T-helper 2 cell treated with Interferon-gamma antibody and Interleukin-4, amounts not matched to agents 5 μg/mL and 100 μg/mL, for 36 hours (primary cell): ENCODE measurements at regions not wholly inside any gene's neighbourhood (a gene's known extent, or its start where the extent isn't known, plus 50 kb on each side); places are given as distances from the start of the nearest gene placed in this dataset.
"Not testable (repeated sequence)": the region's sequence is repeated elsewhere in the genome, so short reads cannot be mapped to it uniquely, and the experiment has no call there.

Experiments
- DNase-seq: peaks from one replicate; pipeline ENCODE4 v3.0.0; 2021; ENCODE audit warnings: low spot score
- H3K27ac Mint-ChIP-seq: one replicate; pipeline ENCODE4 v1.8.0; 2021; ENCODE audit warnings: mild to moderate bottlenecking, mixed read lengths
- H3K27me3 Mint-ChIP-seq: one replicate; pipeline ENCODE4 v1.8.0; 2021; ENCODE audit warnings: low read depth, mixed read lengths
- H3K36me3 Mint-ChIP-seq: one replicate; pipeline ENCODE4 v1.8.0; 2021; ENCODE audit warnings: low read depth, mixed read lengths
- H3K4me1 Mint-ChIP-seq: one replicate; pipeline ENCODE4 v1.8.0; 2021; ENCODE audit warnings: low read depth, mixed read lengths
- H3K4me3 Mint-ChIP-seq: one replicate; pipeline ENCODE4 v1.8.0; 2022; ENCODE audit warnings: mild to moderate bottlenecking, moderate library complexity, mixed read lengths
- H3K9me3 Mint-ChIP-seq: one replicate; pipeline ENCODE4 v1.8.0; 2021; ENCODE audit warnings: mixed read lengths

DNA sequence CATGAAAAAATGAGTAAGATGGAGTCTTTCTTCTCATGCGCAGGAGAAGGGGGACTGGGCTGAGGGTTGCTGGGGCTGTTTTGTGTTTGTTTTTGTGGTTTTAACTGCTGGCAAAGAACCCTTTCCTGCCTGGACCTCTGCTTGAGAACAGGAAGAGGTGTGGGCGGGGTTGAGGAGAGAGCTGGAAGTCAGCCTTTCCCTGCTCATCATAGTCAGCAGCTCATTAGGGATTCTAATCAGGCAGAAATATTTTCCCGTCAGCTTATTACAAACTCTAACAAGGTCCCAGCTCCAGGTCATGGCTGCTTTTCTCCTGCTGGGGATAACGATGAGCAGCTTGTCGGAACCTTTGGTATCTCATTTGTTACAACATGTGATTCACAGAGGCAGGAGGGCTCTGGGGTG is 185.0 kb upstream of the NRXN3 start:
- no peak for DNase-seq
- Mint-ChIP-seq H3K9me3 (no peaks in the 10 kb centered on the region), H3K4me3 (no peak overlapping the region), H3K27ac (no peak overlapping the region), H3K27me3 (peaks cover 31% of the 10 kb centered on the region), H3K4me1 (peaks cover 5% of the 10 kb centered on the region), H3K36me3 (no peaks in the 10 kb centered on the region)

- Mint-ChIP-seq H3K9me3 (no peaks in the 10 kb centered on the region), H3K4me1 (peaks cover 5% of the 10 kb centered on the region), H3K27ac (no peak overlapping the region), H3K4me3 (no peak overlapping the region), H3K36me3 (no peaks in the 10 kb centered on the region), H3K27me3 (peaks cover 22% of the 10 kb centered on the region)
- no peak for DNase-seq
These were observed 183.4 kb upstream of the NRXN3 start for GRCh38 chr14:77986773-77987172.

GRCh38 chr14:77988096-77988870 is 181.9 kb upstream of the NRXN3 start:
- DNase-seq: no peak
- Mint-ChIP-seq H3K27ac (no peak overlapping the region), H3K4me1 (peaks cover 3% of the 10 kb centered on the region), H3K27me3 (peaks cover 17% of the 10 kb centered on the region), H3K36me3 (no peaks in the 10 kb centered on the region), H3K4me3 (no peak overlapping the region), H3K9me3 (no peaks in the 10 kb centered on the region)

- Mint-ChIP-seq H3K4me3 (no peak overlapping the region), H3K27me3 (peaks cover 14% of the 10 kb centered on the region), H3K9me3 (no peaks in the 10 kb centered on the region), H3K27ac (no peak overlapping the region), H3K4me1 (peaks cover 3% of the 10 kb centered on the region), H3K36me3 (no peaks in the 10 kb centered on the region)
- DNase-seq: no peak
These were observed 181.2 kb upstream of the NRXN3 start for GRCh38 chr14:77988970-77989369.

- peaks cover 12% of the 10 kb centered on the region for H3K27me3 Mint-ChIP-seq
- H3K4me1 Mint-ChIP-seq: peaks cover 3% of the 10 kb centered on the region
- no peaks in the 10 kb centered on the region for H3K36me3 Mint-ChIP-seq
- H3K27ac Mint-ChIP-seq: no peak overlapping the region
- no peaks in the 10 kb centered on the region for H3K9me3 Mint-ChIP-seq
- no peak overlapping the region for H3K4me3 Mint-ChIP-seq
- DNase-seq: no peak
These were observed 180.7 kb upstream of the NRXN3 start for GRCh38 chr14:77989441-77989991.

GRCh38 chr14:77990337-77990736 is 179.8 kb upstream of the NRXN3 start:
- H3K4me3 Mint-ChIP-seq: no peak overlapping the region
- no peaks in the 10 kb centered on the region for H3K36me3 Mint-ChIP-seq
- H3K27me3 Mint-ChIP-seq: peaks cover 7% of the 10 kb centered on the region
- DNase-seq: no peak
- H3K27ac Mint-ChIP-seq: no peak overlapping the region
- H3K4me1 Mint-ChIP-seq: no peaks in the 10 kb centered on the region
- H3K9me3 Mint-ChIP-seq: no peaks in the 10 kb centered on the region

DNA sequence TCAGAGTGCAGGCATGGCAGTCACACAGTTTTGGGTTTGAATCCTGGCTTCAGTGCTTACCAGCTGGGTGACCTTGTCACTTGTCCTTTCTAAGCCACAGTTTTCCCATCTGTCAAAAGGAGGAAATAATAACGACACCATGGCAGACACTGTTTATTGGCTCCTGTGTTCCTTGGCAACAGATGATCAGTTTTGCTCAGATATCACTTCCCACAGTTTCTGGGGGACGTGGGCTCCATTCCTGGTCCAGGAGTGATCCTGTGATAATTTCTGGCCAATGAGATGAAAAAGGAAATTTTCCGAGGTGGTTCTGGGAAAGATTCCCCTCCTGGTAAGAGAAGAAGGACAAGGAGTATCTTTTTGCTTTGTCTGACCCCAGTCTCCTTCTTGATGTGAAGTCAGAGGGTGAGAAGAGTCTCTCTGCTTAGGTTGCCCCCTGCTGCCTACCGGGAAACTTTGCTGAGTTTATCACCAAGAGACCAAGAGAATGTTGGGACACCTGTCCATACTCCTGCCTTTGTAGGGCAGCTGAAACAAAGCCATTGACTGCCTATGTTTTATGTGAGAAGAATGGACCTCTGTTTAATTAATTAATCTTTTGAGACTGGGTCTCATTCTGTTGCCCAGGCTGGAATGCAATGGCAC is 178.9 kb upstream of the NRXN3 start:
- H3K27me3 Mint-ChIP-seq: peaks cover 5% of the 10 kb centered on the region
- no peaks in the 10 kb centered on the region for H3K4me1 Mint-ChIP-seq
- H3K4me3 Mint-ChIP-seq: no peak overlapping the region
- no peaks in the 10 kb centered on the region for H3K9me3 Mint-ChIP-seq
- DNase-seq: no peak
- H3K27ac Mint-ChIP-seq: no peak overlapping the region
- no peaks in the 10 kb centered on the region for H3K36me3 Mint-ChIP-seq

- Mint-ChIP-seq H3K27ac (peak overlapping the region; percentile 50), H3K4me1 (peaks cover 15% of the 10 kb centered on the region), H3K4me3 (no peak overlapping the region), H3K27me3 (peaks cover 8% of the 10 kb centered on the region), H3K9me3 (peaks cover 61% of the 10 kb centered on the region), H3K36me3 (peaks cover 17% of the 10 kb centered on the region)
- peak; percentile 51 for DNase-seq
These were observed 164.8 kb upstream of the NRXN3 start for GRCh38 chr14:78005325-78005724.

- Mint-ChIP-seq H3K27ac (no peak overlapping the region), H3K4me1 (peaks cover 15% of the 10 kb centered on the region), H3K36me3 (peaks cover 14% of the 10 kb centered on the region), H3K4me3 (no peak overlapping the region), H3K27me3 (peaks cover 9% of the 10 kb centered on the region), H3K9me3 (peaks cover 49% of the 10 kb centered on the region)
- DNase-seq: peak; percentile 18
These were observed 163.0 kb upstream of the NRXN3 start for GRCh38 chr14:78007160-78007559.

DNA sequence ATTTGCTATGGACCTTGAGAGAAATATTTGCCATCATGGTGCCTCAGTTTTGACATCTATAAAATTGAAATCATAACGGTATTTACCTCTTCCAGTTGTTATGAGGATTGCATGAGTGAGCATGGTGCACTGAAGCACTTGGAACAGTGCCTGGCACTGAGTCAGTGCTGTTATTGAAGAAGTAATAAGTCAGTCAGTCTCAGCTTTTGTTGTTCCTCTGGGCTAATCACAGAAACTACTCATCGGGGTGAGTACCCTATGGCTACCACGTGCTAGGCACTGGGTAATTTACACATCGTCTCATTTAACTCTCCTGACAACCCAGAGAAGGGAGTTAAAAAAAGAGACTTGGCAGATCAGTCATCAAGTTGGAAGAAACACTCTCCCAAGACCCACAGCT is 159.5 kb upstream of the NRXN3 start:
- Mint-ChIP-seq H3K4me3 (no peak overlapping the region), H3K27me3 (peaks cover 12% of the 10 kb centered on the region), H3K36me3 (peaks cover 3% of the 10 kb centered on the region), H3K27ac (no peak overlapping the region), H3K9me3 (peaks cover 15% of the 10 kb centered on the region), H3K4me1 (peaks cover 8% of the 10 kb centered on the region)
- no peak for DNase-seq

DNA sequence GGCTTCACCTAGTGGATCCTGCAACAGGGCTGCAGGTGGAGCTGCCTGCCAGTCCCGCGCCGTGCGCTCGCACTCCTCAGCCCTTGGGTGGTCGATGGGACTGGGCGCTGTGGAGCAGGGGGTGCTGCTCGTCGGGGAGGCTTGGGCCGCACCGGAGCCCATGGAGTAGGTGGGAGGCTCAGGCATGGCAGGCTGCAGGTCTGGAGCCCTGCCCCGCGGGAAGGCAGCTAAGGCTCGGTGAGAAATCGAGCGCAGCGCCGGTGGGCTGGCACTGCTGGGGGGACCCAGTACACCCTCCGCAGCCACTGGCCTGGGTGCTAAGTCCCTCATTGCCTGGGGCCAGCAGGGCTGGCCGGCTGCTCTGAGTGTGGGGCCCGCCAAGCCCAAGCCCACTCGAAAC is 156.3 kb upstream of the NRXN3 start:
- peaks cover 15% of the 10 kb centered on the region for H3K27me3 Mint-ChIP-seq
- H3K9me3 Mint-ChIP-seq, H3K4me3 Mint-ChIP-seq, H3K4me1 Mint-ChIP-seq, DNase-seq, H3K36me3 Mint-ChIP-seq, H3K27ac Mint-ChIP-seq: not testable (repeated sequence)

DNA sequence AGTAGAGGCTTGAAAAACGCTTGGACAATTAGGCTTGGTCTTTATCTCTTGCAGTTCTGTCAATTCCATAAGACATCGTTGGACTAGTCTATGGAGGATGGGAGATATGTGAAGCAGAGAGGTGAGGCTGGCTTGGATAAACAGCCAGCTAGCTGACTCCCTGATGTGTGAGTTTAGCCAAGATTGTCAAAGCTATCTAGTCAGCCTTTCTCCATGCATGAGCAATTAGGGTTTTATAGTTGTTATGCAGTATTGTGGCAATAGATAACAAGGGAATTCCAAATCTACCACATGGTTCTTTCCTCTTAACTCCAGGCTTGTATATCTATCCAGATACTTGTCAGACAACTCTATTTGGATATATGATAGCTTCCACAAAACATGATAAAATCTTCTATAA is 153.6 kb upstream of the NRXN3 start:
- no peak overlapping the region for H3K27ac Mint-ChIP-seq
- no peak for DNase-seq
- H3K4me1 Mint-ChIP-seq: no peaks in the 10 kb centered on the region
- no peaks in the 10 kb centered on the region for H3K36me3 Mint-ChIP-seq
- H3K4me3 Mint-ChIP-seq: no peak overlapping the region
- peaks cover 8% of the 10 kb centered on the region for H3K27me3 Mint-ChIP-seq
- no peaks in the 10 kb centered on the region for H3K9me3 Mint-ChIP-seq

GRCh38 chr14:78018283-78018682 is 151.9 kb upstream of the NRXN3 start:
- no peaks in the 10 kb centered on the region for H3K4me1 Mint-ChIP-seq
- no peak overlapping the region for H3K27ac Mint-ChIP-seq
- no peaks in the 10 kb centered on the region for H3K36me3 Mint-ChIP-seq
- peaks cover 4% of the 10 kb centered on the region for H3K27me3 Mint-ChIP-seq
- no peak for DNase-seq
- H3K9me3 Mint-ChIP-seq: no peaks in the 10 kb centered on the region
- H3K4me3 Mint-ChIP-seq: no peak overlapping the region

- no peaks in the 10 kb centered on the region for H3K36me3 Mint-ChIP-seq
- H3K4me1 Mint-ChIP-seq: no peaks in the 10 kb centered on the region
- no peaks in the 10 kb centered on the region for H3K9me3 Mint-ChIP-seq
- DNase-seq: peak; percentile 45
- peaks cover 4% of the 10 kb centered on the region for H3K27me3 Mint-ChIP-seq
- H3K4me3 Mint-ChIP-seq: no peak overlapping the region
- H3K27ac Mint-ChIP-seq: no peak overlapping the region
These were observed 148.1 kb upstream of the NRXN3 start for GRCh38 chr14:78022059-78022458.
